HG02678 (cell line): ENCODE measurements at regions not wholly inside any gene's neighbourhood (a gene's known extent, or its start where the extent isn't known, plus 50 kb on each side); places are given as distances from the start of the nearest gene placed in this dataset.

ENCODE experiments used
- ATAC-seq: cut with Tn5 transposase; IDR thresholded peaks from one replicate; pipeline ENCODE4 v1.9.1; 2021; ENCODE audit warnings: mild to moderate bottlenecking, moderate library complexity; ENCODE audit not compliant: unreplicated experiment

GRCh38 chr2:2840681-2841300 is 509.7 kb upstream of the MYT1L start:
- ATAC-seq: no peak

DNA sequence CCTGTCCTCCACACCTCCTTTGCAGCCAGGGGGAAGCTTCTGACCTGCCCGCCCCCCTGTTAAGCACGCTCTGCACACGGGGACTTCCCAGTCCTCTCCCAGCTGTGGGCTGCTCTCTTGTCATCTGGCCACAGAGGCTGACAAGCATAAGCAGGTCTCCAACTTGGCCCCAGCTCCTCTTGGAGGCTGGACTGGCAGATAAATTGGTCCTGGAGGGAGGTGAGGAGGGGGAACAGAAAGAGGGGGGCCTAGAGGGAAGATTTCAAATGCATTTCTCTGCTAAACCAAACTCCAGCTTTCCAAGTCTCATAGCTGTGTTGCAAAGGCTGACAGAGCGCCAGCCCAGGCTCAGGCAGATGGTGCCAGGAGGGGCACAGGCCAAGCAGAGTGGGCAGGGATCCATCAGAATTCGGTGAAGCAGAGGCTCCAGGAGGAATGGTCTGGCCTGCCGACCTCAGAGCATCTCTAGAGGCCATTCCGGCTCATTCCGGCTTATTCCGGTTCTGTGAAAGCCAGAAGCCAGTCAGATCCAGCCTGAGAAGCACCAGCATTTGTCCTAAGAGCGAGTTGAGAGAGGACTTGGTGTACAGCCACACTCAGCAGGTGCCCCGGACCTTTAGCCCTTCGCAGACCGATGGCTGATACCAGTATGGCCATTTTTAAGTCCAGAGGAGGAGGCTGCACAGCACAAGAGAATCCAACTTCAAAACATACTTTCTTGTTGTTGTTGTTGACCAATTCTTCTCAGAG is 508.9 kb upstream of the MYT1L start:
- ATAC-seq: no peak

- no peak for ATAC-seq
Observed at GRCh38 chr2:2839393-2839781, 508.3 kb upstream of the MYT1L start.

- ATAC-seq: no peak
Observed at GRCh38 chr2:2838548-2838845, 507.4 kb upstream of the MYT1L start.

GRCh38 chr2:2837746-2838547 is 506.9 kb upstream of the MYT1L start:
- no peak for ATAC-seq

DNA sequence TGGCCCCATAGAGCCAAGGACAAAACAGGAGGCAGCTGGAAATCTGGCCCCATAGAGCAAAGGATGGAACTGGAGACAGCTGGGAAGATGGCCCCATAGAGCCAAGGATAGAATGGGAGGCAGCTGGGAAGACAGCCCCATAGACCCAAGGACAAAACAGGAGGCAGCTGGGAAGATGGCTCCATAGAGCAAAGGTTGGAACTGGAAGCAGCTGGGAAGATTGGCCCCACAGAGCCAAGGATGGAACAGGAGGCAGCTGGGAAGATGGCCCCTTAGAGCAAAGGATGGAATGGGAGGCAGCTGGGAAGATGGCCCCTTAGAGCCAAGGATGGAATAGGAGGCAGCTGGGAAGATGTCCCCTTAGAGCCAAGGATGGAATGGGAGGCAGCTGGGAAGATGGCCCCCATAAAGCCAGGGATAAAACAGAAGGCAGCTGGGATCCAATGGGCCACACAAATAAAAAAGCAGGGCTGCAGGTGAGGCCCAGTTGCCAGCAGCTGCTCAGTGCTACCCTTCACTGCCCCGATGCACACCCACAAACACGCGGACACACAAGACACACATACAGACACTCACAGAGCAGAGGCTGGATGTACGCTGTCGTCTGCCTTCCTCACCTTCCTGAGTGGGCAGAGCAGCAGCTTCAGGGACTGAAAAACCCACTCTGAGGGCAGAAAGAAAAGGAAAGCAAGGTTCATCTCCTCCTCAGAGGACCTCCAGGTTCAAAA is 505.4 kb upstream of the MYT1L start:
- no peak for ATAC-seq

GRCh38 chr2:2834516-2835254 is 503.6 kb upstream of the MYT1L start:
- ATAC-seq: no peak

DNA sequence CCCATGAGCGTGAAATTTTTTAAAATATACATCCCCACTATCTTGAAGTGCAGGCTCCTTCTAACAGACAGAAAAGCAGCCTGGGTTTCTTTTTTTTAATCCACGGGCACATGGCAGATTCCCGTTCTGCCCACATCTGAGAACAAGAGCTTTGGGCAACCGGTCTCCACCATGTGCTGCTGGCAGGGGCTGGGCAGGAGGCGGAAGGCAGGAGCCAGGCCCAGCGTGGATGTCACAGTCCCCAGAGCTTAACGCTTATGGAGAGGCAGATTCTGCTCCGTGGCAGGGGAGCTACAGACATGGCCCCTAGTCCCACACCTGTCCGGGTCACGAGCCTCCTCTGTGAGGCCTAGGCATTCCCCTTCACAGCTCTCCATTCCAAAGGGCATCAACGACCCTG is 503.0 kb upstream of the MYT1L start:
- no peak for ATAC-seq

DNA sequence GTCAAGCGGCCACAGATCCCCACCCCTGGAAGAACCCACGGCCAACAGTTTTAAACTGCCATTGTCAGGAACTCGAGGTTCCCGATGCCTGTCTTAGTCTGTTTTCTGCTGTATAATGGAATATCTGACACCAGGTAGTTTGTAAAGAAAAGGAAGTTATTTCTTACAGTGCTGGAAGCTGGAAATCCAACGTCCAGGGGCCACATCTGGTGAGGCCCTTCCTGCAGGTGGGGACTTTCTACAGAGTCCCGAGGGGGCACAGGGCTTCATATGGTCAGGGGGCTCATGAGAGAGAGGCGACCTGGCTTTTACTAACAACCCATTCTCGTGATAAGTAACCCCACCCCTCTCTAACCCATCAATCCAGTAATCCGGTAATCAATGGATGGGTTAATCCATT is 501.6 kb upstream of the MYT1L start:
- ATAC-seq: no peak

GRCh38 chr2:2831633-2832032 is 500.6 kb upstream of the MYT1L start:
- ATAC-seq: no peak

DNA sequence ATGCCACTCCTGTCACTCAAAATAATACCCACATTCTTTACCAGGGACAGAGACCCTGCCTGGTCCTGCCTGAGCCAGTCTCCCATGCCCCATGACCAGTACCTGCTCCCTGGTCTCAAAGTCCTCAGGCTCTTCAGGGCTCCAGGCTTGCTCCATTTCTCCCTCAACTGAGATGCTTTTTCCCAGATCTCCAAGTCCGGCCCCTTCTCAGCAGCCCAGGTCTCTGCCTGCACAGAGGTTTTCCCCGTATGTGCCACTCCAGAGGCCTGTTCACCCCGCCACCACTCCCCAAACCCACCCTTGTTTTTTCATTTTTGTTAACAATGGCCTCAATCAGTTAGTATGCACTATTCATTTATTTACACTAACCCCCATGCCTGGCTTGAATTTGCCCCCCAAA is 499.5 kb upstream of the MYT1L start:
- ATAC-seq: no peak

DNA sequence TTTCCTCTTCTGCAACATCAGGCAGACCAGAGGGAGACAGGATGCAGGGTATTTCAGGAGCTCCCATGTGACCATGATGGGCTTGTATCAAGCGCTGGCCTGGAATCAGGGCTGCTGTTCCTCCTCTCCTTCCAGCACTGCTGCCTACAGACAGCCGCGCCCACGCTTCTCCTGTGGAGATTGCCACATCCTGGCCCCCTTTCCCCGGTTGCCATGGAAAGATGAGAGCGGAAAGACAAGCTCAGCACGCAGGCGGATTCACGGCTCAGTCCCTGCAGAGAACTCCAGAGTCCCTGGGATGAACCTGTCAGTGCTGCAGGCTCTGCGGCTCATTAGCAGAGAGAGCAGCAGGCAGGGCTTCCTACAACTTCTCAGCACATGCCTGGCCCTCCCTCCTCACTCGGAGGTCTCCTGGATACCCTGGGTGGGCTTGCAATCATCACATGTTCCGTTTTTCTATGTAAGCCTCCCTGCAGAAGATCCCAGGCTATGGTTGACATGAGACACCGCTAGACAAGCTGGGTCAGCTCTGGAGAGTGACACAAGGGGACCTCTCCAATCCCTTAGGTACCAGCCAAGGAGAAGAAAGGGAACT is 497.8 kb upstream of the MYT1L start:
- ATAC-seq: no peak

DNA sequence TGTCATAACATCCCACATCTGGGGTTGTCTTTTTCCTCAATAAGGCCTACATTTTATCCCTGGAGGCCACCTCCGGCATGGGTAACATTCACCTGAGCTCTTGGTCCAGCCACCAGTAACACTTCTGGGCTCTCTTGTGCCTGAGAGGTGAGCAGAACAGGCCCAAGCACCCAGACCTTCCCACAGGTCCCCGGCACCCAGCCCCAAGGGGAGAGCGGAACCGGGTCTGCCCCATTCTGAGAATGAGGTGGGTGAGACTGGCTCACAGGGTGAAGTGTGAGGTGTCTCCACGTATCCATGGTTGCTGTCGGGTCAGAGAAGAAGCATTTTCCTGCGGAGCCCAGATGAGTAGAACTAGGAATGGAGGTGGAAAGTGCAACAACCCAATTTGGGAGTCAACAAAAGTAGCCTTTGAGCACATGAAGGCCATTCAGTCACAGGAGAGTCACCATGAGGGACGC is 496.7 kb upstream of the MYT1L start:
- ATAC-seq: no peak

DNA sequence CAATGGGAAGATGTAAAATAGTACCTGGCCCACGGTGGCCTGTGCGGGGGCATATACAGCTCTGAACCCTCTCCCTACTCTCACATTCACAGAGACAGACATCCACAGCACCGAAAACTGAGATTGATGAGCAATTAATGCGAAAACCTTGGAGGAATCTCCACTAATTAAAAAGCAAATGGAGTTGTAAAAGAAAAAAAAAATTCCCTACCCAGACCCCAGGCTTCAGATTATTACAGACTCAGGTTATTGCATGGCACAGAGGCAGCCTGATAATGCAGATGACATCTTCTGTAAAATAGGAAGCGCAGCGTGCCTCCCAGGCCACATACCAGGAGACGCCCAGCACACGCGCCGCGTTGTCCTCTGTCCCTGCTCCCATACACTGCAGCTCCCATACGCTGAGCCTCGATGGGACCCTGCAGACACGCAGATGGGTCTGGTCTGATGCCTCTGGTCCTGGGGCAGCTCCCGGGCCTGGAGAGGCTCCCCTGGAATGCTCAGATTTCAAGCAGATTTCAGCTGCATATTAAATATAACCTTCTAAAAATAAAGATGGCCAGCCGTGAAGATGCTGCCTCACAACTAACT is 496.1 kb upstream of the MYT1L start:
- no peak for ATAC-seq

GRCh38 chr2:2826621-2827020 is 495.5 kb upstream of the MYT1L start:
- ATAC-seq: no peak

DNA sequence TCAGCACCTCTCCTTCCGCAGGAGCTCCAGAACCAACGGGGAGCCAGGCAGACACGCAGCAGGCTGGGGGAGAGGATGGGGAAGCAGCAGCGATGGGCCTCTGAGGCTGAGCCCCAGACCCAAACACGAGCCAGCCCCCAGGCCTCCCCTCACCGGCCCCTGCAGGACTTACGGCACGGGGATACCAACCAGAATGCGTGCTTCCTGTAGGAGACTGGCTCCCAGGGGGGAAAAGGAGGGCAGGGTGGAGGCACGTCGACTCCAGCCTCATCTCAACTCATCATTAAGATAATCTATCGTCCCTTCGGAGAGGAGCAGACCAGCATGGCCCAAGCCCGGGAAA is 495.1 kb upstream of the MYT1L start:
- ATAC-seq: no peak

GRCh38 chr2:2825516-2826208 is 494.6 kb upstream of the MYT1L start:
- no peak for ATAC-seq

- no peak for ATAC-seq
Observed at GRCh38 chr2:2825062-2825461, 494.0 kb upstream of the MYT1L start.

- ATAC-seq: no peak
Observed at GRCh38 chr2:2824588-2824987, 493.5 kb upstream of the MYT1L start.
